Adrenal gland (tissue), 5 donors: ENCODE measurements at regions not wholly inside any gene's neighbourhood (a gene's known extent, or its start where the extent isn't known, plus 50 kb on each side); places are given as distances from the start of the nearest gene placed in this dataset.

Source experiments
- CTCF ChIP-seq, 6 experiments: fragments of 450-650 bp in 4 of 6; fragments of 200-600 bp in 2 of 6; sonication (generic) in 1 of 6; IDR thresholded peaks; 1 replicate in 5 of 6; 2 replicates in 1 of 6; pipeline versions ENCODE4 v1.5.1 to v1.8.0; 2016 to 2021; ENCODE audit warnings: antibody characterized with exemption in 6 of 6, mild to moderate bottlenecking in 2 of 6, moderate library complexity in 1 of 6
- POLR2A ChIP-seq, 2 donors: fragments of 450-650 bp; IDR thresholded peaks; one replicate each; pipeline ENCODE4 v1.6.1; 2017; ENCODE audit warnings: antibody characterized with exemption in 2 of 2, mild to moderate bottlenecking in 2 of 2, moderate library complexity in 1 of 2
- donor health status: DM: no; HTN: no; CAD: no.

GRCh38 chr13:75222031-75222430 is 259.9 kb downstream of the TBC1D4 start:
- TF ChIP-seq CTCF (IDR thresholded peaks at IDR 0.05): no peak
- TF ChIP-seq POLR2A (IDR thresholded peaks at IDR 0.05): no peak
